HG03565 (cell line): ENCODE measurements at regions not wholly inside any gene's neighbourhood (a gene's known extent, or its start where the extent isn't known, plus 50 kb on each side); places are given as distances from the start of the nearest gene placed in this dataset.

ENCODE experiments used
- ATAC-seq: cut with Tn5 transposase; IDR thresholded peaks from one replicate; pipeline ENCODE4 v1.9.1; 2021; ENCODE audit warnings: mild to moderate bottlenecking, moderate library complexity; ENCODE audit not compliant: unreplicated experiment

DNA sequence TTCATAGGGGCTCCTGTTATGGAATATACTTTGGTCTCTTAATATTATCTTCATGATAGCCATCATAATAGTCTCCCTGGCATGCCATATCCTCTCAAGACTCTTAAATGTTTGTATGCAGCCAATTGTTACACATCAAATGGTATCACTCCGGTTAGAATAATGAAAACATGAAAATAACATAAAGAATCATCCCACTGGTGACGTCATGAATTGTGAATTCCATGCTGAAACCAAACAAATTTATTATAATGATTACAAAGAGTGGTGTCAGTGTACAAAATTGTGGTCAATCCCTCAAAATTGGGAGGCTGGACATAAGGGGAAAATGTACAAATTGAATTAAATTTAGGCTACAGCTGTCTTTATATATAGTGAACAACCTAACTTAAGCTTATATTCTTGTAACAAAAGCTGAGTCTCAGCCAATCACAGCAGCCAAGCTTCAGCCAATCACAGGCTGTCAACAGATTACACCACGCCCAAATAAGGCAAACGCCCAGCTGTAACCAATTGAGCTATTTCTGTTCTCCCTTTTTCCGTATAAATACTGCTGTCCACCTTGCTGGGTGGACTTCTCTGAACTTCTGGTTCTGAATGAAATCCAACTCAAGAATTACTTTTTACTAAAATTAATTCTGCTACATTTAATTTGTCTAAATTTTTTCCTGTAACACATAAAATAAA, 156.1 kb downstream of the CHD9NB start:
- no peak for ATAC-seq

DNA sequence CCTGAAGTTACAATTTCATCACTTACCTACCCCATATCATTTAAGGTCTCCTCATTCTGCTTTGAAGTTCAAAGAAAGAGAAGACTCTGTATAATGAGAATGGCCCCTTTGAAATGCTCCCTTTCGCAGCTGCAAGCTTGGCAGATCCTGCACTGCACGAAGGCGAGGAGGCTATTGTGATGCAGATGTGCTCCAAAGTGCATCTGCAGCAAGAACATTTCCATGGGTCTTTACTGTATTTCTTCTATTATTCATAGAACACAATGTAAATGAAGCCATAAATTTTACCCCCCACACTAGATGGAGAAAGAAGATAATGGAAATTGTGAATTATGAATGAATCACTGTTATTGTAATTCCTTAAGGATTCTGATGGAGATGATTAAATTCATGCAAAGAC, 178.7 kb downstream of the CHD9NB start:
- ATAC-seq = no peak

DNA sequence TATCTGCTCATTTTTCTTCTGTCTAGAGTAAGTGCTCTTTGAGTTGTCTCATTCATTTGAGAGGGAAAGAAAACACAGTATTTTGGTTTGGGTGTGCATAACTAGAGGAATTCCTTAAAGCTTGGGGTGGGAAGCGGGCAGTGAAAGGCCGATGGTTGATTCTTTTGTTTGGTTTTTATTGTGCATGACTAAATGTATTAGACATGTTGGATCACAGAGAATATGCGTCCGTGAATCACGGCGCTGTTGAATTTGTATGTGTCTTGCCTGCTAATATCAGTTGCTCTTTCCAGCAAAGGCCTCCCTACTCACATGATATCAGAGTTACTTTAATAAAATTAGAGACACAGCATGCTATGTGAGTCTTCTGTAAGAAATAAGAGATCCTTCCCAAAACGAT, 180.0 kb downstream of the CHD9NB start:
- no peak for ATAC-seq

DNA sequence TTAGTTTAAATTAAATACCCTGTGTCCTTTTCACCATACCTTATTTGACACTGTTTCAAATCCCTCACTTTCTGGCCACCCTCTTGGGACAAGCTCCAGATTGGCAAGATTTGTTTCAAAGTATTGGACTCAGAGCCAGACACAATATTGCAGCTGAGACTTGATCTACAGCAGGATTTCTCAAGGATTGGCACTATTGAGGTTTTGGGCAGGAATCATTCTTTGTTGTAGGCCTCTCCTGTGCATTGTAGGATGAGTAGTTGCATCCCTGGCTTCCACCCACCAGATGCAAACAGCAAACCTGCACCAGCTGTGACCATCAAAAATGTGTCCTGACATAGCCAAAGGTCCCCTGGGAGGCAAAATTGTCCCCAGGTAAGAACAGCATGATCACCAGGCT, 181.2 kb downstream of the CHD9NB start:
- ATAC-seq = no peak

DNA sequence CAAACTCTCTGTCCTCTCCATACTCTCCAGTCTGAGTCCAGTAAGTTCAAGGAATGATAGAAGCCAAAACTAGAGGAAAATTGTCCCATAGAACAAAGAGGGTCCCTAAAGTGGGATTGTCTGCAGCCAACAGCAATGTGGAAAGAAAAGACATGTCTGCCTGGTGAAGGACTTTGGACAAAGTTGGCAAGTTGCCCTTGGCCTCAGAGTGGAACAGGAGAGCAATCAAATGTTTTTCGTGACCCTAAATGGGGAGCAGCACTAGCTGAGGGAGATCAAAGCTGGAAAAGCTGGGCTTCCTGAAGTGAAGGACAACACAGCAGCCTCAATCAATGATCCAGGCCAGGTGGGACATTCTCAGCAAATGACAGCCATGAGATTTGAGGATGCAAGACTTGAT, 183.5 kb downstream of the CHD9NB start:
- ATAC-seq = no peak

DNA sequence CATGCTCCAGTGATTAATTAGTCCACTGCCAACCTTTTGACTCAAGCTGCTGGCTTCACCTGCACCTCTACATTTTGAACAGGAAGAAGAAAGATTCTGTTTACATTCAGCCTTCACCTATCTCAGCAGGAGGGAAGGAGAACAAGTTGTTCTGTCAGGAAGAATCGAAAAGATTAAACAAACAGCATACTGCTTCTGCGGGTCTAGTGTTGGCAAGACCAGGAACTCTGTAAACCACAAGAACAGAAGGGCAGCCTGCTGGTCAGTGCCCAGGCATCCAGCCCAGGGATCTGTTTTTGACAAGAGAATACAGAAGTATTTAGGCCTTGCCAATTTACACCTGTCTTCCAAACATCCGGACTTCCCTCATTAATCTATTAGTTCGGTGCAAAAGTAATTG, 189.7 kb downstream of the CHD9NB start:
- no peak for ATAC-seq

DNA sequence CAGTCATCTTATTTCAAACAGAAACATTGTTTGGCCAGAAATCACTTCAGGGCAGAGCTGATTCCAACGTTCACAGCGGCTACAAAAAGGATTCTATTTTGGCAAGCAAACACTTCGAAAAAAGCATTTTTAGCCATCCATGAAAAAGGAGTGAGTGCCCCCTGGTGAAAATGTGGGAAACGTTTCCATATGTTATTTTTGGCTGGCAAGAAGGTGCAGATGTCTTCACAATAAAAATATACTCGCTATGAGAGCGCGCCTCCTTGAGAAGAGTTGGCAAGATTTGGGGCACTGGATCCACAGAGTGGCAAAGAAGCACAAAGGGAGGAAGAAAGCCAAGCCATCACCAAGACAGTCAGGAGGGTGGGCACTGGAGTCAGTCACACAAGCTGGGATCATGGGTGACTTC, 191.1 kb downstream of the CHD9NB start:
- no peak for ATAC-seq

DNA sequence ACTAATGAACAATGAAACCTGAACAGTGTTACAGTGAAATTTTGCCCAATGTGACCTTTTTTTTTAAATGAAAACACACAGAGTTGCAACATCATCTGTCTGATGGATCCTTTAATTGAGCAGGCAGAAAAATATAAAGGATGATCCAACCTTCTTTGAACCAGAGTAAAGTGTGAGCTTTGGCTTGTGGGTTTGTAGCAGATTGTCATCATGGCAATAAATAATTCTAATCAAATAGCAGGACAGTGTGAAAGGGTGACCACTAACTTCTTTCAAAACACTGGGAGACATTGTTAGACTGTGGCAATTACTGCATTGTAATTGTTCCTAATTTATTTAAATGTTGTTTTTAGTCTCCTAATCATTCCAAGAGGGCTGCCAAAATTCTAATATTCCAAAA, 197.2 kb downstream of the CHD9NB start:
- no peak for ATAC-seq

DNA sequence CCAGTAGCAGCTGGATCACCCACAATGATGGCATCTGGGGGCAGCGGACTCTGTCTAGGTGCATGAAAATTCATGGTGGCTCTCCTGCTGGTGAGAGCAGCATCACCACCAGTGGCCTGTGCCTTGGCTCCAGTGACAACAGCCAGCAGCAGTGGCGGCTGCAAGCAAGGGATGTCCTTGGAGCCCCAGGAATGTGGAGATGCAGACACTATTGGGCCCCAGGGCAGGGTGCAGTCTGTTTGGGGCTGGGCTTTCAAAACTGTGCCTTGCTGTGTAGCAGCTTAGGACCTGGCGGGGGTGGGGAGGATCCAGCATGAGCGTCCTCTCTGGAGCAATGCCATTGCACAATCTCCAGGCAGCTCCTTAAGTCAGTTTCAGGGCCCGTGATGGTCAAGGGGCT, 199.7 kb downstream of the CHD9NB start:
- no peak for ATAC-seq

DNA sequence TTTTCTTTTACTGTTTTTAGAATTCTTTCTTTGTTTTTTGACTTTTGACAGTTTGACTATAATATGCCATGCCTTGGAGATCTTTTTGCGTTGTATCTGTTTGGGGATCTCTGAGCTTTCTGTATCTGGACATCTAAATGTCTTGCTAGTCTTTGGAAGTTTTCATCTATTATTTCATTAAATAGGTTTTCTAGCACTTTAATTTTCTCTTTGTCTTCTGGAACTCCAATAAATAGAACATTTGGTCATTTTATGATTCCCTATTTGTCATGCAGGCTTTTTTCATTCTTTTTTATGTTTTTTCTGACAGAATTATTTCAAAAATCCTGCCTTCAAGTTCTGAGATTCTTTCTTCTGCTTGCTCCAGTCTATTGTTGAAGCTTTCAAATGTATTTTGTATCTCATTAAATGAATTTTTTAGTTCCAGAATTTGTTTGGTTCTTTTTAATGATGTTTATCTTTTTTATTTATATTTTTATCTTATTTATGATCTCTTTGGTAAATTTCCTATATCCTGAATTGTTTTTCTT, 201.4 kb downstream of the CHD9NB start:
- no peak for ATAC-seq

DNA sequence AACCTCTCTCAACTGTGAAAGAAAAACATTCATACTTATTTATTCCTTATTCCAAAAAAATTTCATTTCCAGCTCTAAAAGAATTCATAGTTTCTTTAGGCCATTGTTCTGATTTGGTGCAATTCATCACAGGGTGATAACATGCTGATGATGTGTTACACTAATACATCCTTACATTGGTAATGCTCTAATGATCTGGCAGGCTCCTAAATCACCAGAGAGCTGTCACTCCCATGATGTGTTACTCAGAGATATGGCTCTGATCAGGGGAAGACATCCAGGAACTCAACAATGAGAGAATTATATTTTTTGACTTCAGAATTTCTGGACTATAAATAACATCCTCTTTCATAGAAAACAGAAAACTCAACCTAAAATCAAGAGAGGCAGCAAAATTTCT, 209.3 kb downstream of the CHD9NB start:
- no peak for ATAC-seq

DNA sequence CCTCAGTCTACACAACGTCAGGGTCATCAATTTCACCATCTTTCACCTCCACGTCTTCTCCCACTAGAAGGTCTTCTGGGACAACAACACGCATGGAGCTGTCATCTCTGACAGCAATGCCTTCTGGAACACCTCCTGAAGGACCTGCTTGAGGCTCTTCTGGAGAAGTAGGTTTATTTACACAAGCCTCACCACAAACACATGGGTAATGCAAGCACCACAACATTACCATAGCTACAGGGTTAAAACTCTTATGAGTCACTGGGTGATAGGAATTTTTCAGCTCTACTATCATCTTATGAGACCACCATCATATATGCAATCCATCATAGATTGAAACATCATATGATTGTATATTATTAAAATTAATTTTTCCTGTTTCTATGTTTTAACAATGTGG, 215.4 kb downstream of the CHD9NB start:
- ATAC-seq = no peak

DNA sequence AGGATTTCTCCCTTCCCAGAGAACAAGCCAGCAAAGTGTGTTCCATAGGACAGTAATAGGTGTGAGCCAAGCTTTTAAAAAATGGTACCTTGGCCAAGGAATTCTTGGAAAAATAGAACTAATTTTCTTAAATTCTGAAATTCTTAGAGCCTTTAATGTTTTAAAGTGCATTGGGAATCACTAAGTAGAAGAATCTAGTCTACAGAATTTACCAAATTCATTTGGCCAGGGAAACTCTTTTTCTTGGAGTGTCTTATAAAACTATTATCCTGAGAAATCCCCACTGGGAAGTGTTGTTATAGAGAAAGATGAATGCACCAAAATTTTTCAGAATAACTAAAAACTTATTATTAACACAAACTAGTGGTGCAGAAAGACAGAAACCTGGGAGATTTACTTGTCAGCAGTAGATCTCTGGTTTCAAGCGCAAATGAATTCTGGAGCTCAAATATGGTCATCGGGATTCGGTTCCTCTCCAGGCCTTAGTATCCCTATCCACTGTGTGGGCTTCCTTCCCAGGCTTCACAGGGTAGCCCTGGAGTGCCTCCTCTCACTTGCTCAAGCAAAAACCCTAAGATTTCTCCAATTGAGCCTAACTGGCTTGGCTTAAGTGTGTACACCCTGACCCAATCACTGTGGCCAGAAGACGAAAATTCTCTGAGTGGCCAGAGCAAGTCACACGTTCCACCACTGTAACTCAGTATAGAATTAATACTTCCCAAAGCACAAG, 217.8 kb downstream of the CHD9NB start:
- ATAC-seq = no peak

DNA sequence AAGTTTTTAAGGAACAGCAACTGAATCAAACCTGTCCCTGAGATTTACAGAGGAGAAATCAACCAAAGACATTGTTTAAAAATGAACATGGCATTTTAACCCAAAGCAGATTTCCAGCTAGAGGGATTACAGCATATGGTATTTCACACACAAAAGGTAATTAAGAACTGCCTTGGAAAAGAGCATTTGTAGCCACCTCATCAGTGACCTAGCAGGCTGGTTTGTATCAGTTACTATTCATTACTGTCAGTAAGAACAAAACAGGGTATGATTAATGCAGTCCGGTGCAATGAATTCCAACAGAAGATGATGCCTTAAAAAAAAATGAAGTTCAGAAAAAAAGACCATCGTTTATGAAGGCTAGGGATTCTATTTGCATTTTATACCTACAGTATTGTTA, 219.9 kb downstream of the CHD9NB start:
- ATAC-seq = no peak

DNA sequence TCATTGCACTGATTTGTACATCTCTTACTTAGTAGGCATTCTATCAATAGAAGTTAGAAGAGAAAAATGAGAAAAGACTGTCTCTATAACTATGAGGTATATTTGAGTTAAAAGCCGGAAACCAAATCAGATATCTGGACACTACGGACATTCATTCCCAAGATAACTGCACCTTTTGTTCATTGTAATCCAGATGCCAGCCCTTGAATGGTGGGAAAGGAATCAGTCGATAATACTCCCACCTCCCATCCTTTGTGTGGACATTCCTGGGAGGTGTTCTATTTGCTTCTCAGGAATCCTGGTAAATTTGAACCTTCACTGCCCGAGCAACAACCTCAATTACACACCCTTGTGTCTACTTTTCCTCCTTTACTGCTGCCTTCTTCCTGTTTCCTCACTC, 225.2 kb downstream of the CHD9NB start:
- no peak for ATAC-seq

DNA sequence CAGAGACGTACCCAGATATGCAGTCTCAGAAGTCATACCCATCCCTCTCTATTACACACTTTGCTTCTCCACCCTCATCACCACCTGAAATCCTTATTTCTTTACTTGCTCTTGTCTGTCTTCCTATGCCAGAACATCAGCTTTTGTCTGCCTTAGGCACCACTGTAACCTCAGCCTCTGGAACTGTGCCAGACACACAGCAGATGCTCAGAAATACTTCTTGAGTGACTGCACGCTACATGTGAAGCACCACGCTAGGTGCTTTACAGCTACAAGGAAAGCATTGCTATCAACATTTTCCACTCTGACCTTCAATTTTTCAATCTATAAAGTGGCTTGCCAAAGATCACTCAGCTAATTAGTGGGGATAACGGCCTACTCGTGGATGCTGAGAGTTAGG, 226.8 kb downstream of the CHD9NB start:
- no peak for ATAC-seq

DNA sequence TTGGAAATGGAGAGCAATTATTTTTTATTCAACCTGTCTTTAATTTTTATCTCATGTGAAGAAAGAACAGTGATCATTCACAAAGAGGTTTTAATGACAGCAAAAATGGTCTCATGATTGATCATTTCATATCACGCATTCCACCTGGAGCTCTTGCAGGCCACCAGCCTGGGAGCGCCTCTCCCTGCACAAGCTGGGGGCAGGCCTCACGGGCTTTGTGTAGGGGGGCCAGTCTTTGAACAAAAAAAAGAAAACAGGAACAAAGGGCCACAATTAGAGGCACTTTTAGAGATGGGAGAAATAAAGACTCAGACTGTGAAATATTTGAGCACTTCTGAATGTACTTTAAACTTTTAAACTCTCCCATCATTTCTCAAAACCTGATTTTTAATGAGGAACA, 232.9 kb downstream of the CHD9NB start:
- no peak for ATAC-seq

DNA sequence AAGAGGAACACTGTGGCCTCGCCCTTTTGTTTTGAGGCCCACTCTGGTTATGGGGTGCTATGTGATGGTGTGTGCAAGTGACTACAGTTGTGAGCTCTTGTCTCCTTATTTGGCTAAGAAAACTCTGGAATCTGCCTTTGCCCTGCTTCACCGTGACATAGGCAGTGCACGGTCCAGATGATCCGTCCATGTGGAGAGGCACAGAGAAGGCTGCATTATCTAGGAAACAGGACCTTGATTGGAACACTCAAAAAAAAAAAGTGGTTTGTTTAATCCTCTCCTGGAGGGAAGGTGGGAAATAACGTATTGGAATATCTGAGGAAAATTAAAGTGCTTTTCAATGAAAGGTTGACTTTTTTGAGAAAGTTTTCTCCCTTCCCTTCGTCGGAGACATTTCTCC, 233.3 kb downstream of the CHD9NB start:
- ATAC-seq = no peak

DNA sequence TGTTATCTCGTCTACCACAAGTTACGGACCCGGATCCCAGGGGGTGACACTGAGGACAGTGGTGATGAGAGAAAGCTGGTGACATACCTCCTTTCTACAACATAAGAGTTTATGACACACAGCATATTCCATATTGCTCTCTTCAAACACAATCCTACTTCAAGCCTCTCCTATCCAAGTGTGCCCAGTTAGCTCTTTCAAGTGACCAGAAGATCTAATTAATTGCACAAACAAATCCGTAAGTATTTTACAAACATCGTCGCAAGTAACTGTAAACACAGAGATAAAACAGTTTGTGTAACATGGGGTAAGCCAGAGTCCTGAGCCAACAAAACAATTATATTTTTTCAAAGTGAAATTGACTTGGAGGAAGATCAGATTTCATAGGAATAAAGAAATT, 235.0 kb downstream of the CHD9NB start:
- no peak for ATAC-seq

DNA sequence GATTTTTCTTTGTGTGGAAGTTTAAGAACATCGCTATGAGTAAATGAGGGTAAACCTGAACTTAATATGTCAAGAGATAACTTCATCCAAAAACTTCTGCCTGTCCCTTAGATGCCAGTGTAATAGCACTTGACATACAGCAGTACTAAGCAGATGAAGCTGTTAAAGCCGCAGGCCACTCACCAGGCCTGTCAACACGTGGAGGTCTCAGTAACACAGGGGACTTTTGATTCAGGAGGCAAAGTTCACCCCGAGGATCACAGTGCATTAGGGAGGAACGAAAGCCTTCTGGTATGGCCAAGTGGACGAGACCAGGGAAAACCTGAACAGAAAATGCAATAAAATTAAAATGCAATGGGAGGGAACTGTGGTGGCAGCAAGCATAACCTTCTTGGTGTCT, 235.7 kb downstream of the CHD9NB start:
- no peak for ATAC-seq

DNA sequence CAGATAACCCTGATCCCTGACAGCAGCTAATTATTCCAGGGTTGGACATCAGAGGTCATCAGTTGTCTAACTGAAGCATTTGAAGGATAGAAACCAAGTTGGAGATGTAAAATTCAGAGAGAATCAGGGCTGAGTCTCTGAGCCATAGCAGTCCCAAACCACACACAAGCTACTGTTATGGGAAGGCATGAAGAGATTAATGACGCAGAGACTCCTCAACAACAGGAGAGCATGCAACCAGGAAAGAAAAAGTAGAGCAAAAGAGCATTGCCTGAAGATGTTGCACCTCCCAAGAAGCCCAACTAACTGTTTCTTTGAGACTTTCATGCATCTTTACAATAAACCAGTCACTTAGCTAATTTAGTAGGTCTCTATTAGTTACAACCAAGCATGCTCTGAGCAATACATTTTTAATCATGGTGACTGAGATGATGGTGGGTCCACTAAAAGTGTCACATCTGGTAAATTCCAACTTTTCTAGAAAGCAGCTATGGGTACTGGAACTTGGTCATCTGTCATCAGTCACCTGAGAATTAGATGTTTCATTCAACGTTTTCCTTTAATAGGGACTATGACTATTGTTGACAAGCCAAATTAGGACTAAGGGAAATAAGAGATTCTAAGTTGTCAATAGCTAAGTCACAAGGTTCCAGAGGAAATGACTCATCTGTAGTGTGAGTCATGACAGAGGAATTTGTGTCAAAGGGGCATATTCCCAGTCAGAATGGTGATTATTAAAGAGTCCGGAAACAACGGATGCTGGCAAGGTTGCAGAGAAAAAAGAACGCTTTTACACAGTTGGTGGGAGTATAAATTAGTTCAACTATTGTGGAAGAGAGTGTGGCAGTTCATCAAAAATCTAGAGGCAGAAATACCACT, 239.8 kb downstream of the CHD9NB start:
- ATAC-seq = no peak
